ENCODE measurements at regions not wholly inside any gene's neighbourhood (a gene's known extent, or its start where the extent isn't known, plus 50 kb on each side); places are given as distances from the start of the nearest gene placed in this dataset.

GRCh38 chrY:21174697-21175463 is 336.3 kb upstream of the RBMY1B start:
- peak; percentile 47 for DNase-seq (ENCODE audit: low read depth)

GRCh38 chrY:21175505-21175904 is 335.6 kb upstream of the RBMY1B start:
- DNase-seq (ENCODE audit: low read depth): no peak

GRCh38 chrY:21177306-21177800 is 333.8 kb upstream of the RBMY1B start:
- no peak for DNase-seq (ENCODE audit: low read depth)

DNA sequence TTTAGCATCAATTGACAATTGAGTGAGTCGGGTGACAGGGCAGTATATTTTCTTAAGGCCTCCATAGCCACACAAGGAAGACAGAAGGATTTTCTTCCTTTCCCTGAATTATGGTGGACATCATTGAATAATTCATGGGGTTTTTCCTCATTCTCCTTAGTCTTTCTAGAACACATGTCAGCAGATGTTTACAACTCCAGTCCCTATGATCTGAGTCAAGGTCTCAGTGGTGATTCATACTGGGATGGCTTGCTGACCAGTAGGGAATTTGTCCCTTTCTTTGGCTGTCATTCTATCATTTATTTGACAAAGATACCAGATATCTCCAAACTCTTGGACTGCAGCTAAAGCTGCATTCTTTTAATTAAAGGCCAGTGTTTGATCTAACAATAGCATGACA is 332.9 kb upstream of the RBMY1B start:
- no peak for DNase-seq (ENCODE audit: low read depth)

DNA sequence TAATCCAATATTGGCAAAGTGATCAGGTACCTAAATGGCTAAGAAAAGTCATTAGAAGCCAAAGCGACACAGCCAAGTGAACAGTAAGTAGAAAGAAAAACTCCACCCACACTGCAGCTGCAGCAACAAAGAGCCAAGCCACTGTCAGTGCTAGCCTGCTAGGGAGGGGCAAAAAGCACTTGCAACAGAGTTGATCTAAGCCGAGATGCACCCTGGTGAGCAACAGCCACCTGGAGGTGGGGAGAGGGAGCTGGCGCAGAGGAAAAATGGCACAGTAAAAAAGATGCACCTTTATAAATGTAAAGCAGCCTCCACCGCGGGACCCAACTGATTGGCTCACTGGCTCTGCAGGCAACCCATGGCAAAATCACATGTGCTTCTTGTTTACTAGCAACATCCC is 330.2 kb upstream of the RBMY1B start:
- DNase-seq (ENCODE audit: low read depth): no peak

DNA sequence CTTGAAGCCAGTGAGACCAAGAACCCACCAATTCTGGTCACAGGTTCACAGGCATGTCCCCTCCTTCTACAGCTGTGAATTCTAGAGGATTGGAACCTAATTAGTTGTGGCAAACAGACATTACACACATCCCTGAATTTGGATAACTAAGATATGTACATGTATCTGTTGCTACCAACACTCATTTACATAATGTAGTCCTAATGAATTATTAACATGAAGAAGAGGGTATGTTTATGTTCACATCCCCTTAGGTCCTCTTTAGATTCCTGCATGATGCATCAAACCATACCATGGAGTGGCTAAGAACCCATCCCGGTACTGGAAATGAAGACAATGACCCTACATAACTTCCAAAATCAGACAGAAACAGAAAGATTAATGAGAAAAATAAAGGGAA is 326.9 kb upstream of the RBMY1B start:
- no peak for DNase-seq (ENCODE audit: low read depth)

DNA sequence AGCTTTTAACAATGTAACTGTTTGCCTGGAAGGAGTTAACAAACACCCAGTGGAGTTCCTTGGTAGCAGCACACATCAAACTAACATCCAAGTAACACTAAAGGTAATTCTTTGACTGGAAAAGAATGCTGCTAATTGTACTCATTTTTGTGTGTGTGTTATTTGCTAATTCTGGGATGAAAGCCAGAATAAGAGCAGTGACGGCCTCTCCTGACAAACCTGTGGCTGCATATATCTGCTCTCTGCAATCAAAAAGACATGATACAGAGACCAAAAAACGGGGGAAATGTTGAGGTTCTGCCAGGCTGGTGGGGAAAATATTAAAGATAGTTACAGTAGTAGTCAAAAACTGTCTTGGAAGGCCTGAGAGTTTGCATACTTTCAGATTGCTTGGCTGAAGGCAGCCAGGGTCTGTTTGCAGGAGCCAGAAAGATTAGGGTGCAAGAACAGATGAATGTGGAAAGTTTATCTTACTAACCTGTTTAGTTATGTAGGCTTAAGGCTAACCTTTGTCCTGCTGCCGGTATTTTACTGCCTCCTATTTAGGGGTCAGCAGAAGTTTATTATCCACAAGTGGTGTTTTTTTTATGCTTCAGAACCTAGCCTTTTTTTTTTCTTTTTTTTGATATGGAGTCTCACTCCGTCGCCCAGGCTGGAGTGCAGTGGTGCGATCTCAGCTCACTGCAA is 325.6 kb upstream of the RBMY1B start:
- peak; percentile 4 for DNase-seq (ENCODE audit: low read depth)

GRCh38 chrY:21192694-21193093 is 318.4 kb upstream of the RBMY1B start:
- DNase-seq (ENCODE audit: low read depth): no peak

DNA sequence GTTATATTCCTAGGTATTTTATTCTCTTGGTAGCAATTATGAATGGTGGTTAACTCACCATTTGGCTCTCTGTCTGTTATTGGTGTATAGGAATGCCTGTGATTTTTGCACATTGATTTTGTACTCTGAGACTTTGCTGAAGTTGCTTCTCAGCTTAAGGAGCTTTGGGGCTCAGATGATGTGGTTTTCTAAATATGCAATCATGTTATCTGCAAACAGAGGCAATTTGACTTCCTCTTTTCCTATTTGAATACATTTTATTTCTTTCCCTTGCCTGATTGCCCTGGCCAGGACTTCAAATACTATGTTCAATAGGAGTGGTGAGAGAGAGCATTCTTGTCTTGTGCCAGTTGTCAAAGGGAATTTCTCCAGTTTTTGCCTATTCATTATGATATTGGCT is 310.9 kb upstream of the RBMY1B start:
- DNase-seq (ENCODE audit: low read depth): no peak

DNA sequence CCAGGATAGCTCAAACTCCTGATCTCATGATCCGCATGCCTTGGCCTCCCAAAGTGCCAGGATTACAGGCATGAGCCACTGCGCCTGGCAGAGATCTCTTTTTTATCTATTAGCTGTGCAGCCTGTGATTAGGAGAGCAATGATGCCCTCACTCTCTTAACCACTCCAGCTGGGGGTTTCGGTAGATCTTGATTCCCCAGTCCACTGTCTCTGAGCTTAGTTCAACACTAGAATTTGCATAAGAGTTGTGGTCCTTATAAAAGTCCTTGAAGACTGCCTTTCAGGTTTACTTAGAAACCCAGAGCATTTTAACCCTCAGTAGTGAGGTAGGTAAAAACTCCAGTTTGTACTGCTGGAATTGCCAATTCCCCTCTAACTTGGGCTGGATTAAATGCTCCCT is 283.3 kb upstream of the RBMY1B start:
- DNase-seq (ENCODE audit: low read depth): no peak

DNA sequence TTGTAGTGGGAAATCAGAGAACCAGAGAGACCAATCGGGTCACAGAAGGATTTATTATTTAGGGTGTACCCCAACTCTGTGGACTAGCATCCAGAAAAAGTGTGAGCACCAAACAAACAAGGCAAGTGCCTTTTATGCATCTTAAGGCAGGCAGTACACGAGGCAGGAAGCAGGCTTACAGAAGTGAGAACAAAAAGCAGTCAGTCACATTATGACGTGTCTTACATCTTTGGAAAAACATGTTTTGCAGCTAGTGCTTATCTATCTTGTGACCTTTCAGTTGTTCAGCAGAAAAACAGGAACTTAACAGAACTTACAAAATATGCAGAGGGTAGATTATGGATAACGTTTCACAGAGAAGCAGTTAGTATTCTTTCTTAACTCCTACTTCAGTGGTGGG is 270.9 kb upstream of the RBMY1B start:
- no peak for DNase-seq (ENCODE audit: low read depth)

GRCh38 chrY:21240662-21241310 is 270.4 kb upstream of the RBMY1B start:
- no peak for DNase-seq (ENCODE audit: low read depth)

GRCh38 chrY:21242793-21243192 is 268.3 kb upstream of the RBMY1B start:
- no peak for DNase-seq (ENCODE audit: low read depth)

- peak; percentile 7 for DNase-seq (ENCODE audit: low read depth)
Observed at GRCh38 chrY:21246780-21247179, 264.4 kb upstream of the RBMY1B start.

DNA sequence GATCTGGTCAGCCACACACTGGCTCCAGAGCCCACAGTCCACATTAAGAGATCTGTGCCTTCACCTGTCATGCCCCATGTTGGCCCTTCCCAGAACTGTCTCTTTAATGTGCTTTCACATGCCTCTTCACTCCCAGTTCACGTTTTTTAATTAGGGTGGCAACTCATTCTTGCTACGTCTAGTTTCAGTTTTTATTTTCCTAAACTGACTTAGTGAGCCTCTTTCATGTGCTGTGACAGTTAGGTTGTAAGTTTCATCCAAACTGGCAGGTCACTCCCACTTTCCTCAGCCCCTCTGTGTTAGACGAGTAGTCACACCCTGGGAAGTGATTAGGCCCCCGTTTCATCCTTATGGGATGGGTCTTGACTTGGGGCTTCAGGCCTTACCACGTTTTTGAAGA is 262.5 kb upstream of the RBMY1B start:
- no peak for DNase-seq (ENCODE audit: low read depth)

GRCh38 chrY:21253455-21254248 is 257.5 kb upstream of the RBMY1B start:
- no peak for DNase-seq (ENCODE audit: low read depth)

DNA sequence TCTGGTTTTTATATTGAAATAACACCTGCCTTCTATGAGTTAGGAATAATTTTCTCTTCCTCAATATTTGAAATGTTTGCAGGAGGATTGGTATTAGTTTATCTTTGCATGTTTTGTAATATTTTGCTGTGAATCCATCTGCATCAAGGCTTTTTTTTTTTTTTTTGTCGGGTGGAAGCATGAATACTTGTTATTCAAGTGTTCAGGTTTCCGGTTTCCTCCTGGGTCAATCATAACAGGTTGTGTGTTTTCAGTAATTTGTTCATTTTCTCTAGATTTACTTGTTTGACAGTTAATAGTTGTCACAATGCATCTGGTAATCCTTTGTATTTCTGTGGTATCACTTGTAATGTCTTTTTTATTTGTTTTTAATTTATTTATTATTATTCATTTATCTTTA is 256.7 kb upstream of the RBMY1B start:
- no peak for DNase-seq (ENCODE audit: low read depth)

GRCh38 chrY:21256820-21257219 is 254.3 kb upstream of the RBMY1B start:
- no peak for DNase-seq (ENCODE audit: low read depth)

- no peak for DNase-seq (ENCODE audit: low read depth)
Observed at GRCh38 chrY:21259707-21260106, 251.4 kb upstream of the RBMY1B start.

- DNase-seq (ENCODE audit: low read depth): no peak
Observed at GRCh38 chrY:21260325-21260724, 250.8 kb upstream of the RBMY1B start.

GRCh38 chrY:21261158-21261557 is 250.0 kb upstream of the RBMY1B start:
- DNase-seq (ENCODE audit: low read depth): no peak

DNA sequence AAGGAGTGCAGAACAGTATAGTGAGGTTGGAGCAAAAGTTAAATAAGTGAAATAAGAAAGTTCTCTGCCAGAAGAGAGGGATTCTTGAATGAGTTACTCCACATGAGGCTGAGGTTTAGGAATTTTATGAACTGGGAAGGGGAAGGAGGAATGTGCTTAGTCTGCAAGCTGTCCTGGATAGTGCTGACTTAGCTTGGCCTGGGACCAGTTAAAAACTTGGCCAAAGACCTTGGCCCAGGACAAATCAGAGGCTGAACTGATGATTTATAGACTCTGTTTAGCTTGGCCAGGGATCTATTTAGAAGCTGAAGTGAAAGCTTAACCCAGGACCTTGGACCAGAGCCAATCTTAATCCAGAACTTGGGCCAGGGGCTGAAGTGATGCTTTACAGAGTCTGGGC is 244.4 kb upstream of the RBMY1B start:
- peak; percentile 58 for DNase-seq (ENCODE audit: low read depth)
